ENCODE measurements at regions not wholly inside any gene's neighbourhood (a gene's known extent, or its start where the extent isn't known, plus 50 kb on each side); places are given as distances from the start of the nearest gene placed in this dataset.

GRCh38 chr9:85258823-85259370 is 482.9 kb downstream of the AGTPBP1 start:
- no peak for ATAC-seq (ENCODE audit: insufficient number of reproducible peaks, low FRiP score, low read depth)
- DNase-seq (ENCODE audit: low spot score): no peak
- H3K27me3 ChIP-seq (replicated peaks; ENCODE audit: insufficient read depth): no peaks in the 10 kb centered on the region
- no peak overlapping the region for H3K4me3 ChIP-seq
- H3K27ac ChIP-seq: no peak overlapping the region
- no peaks in the 10 kb centered on the region for H3K9me3 ChIP-seq
- no peaks in the 10 kb centered on the region for H3K4me1 ChIP-seq (ENCODE audit: control insufficient read depth in 1 of 2, low read depth in 2 of 2)
- TF ChIP-seq CTCF (IDR thresholded peaks at IDR 0.05): peak; percentile 57
- H3K36me3 ChIP-seq: no peaks in the 10 kb centered on the region

GRCh38 chr9:85258236-85258635 is 483.5 kb downstream of the AGTPBP1 start:
- no peak for TF ChIP-seq CTCF (IDR thresholded peaks at IDR 0.05)
- no peaks in the 10 kb centered on the region for H3K4me1 ChIP-seq (ENCODE audit: control insufficient read depth in 1 of 2, low read depth in 2 of 2)
- no peak overlapping the region for H3K4me3 ChIP-seq
- H3K27me3 ChIP-seq (replicated peaks; ENCODE audit: insufficient read depth): no peaks in the 10 kb centered on the region
- H3K27ac ChIP-seq: no peak overlapping the region
- DNase-seq (ENCODE audit: low spot score) (no peak), ATAC-seq (ENCODE audit: insufficient number of reproducible peaks, low FRiP score, low read depth) (no peak)
- H3K36me3 ChIP-seq: no peaks in the 10 kb centered on the region
- no peaks in the 10 kb centered on the region for H3K9me3 ChIP-seq

GRCh38 chr9:85249313-85249621 is 492.5 kb downstream of the AGTPBP1 start:
- no peak for TF ChIP-seq CTCF (IDR thresholded peaks at IDR 0.05)
- H3K27ac ChIP-seq: no peak overlapping the region
- H3K9me3 ChIP-seq: no peaks in the 10 kb centered on the region
- DNase-seq (ENCODE audit: low spot score) (no peak), ATAC-seq (ENCODE audit: insufficient number of reproducible peaks, low FRiP score, low read depth) (no peak)
- H3K27me3 ChIP-seq (replicated peaks; ENCODE audit: insufficient read depth): no peaks in the 10 kb centered on the region
- H3K36me3 ChIP-seq: no peaks in the 10 kb centered on the region
- no peak overlapping the region for H3K4me3 ChIP-seq
- no peaks in the 10 kb centered on the region for H3K4me1 ChIP-seq (ENCODE audit: control insufficient read depth in 1 of 2, low read depth in 2 of 2)

- Histone ChIP-seq H3K4me1 (ENCODE audit: control insufficient read depth in 1 of 2, low read depth in 2 of 2) (no peaks in the 10 kb centered on the region), H3K27me3 (replicated peaks; ENCODE audit: insufficient read depth) (no peaks in the 10 kb centered on the region), H3K9me3 (no peaks in the 10 kb centered on the region), H3K36me3 (no peaks in the 10 kb centered on the region), H3K27ac (no peak overlapping the region), H3K4me3 (no peak overlapping the region)
- no peak for DNase-seq (ENCODE audit: low spot score)
- TF ChIP-seq CTCF (IDR thresholded peaks at IDR 0.05): no peak
- ATAC-seq (ENCODE audit: insufficient number of reproducible peaks, low FRiP score, low read depth): peak; percentile 43
Measured at GRCh38 chr9:85248514-85249312, 493.0 kb downstream of the AGTPBP1 start.

GRCh38 chr9:85246541-85246940 is 495.2 kb downstream of the AGTPBP1 start:
- no peak for TF ChIP-seq CTCF (IDR thresholded peaks at IDR 0.05)
- Histone ChIP-seq H3K9me3 (no peaks in the 10 kb centered on the region), H3K4me1 (ENCODE audit: control insufficient read depth in 1 of 2, low read depth in 2 of 2) (no peaks in the 10 kb centered on the region)

More at GRCh38 chr9:85246541-85246940, 495.2 kb downstream of the AGTPBP1 start:
- Histone ChIP-seq H3K36me3 (no peaks in the 10 kb centered on the region), H3K27ac (no peak overlapping the region), H3K4me3 (no peak overlapping the region), H3K27me3 (replicated peaks; ENCODE audit: insufficient read depth) (no peaks in the 10 kb centered on the region)
- DNase-seq (ENCODE audit: low spot score): no peak
- no peak for ATAC-seq (ENCODE audit: insufficient number of reproducible peaks, low FRiP score, low read depth)
